Trophoblast cell (in vitro differentiated cells and primary cell): ENCODE measurements at regions not wholly inside any gene's neighbourhood (a gene's known extent, or its start where the extent isn't known, plus 50 kb on each side); places are given as distances from the start of the nearest gene placed in this dataset.

Source experiments
- DNase-seq, 2 donors: peaks; one replicate each; pipeline ENCODE4 v3.0.0-alpha.2; 2016
- H2AFZ ChIP-seq: 2 replicates; pipeline ENCODE4 v1.6.1; 2013; ENCODE audit warnings: low read length, moderate library complexity, mild to moderate bottlenecking; ENCODE audit not compliant: insufficient read depth, poor library complexity
- H2AK5ac ChIP-seq: 2 replicates; pipeline ENCODE4 v1.6.1; 2013; ENCODE audit warnings: mild to moderate bottlenecking, low read length
- H2BK120ac ChIP-seq: 2 replicates; pipeline ENCODE4 v1.6.1; 2013; ENCODE audit warnings: low read length, mild to moderate bottlenecking, moderate library complexity; ENCODE audit not compliant: insufficient read depth, poor library complexity
- H2BK12ac ChIP-seq: 2 replicates; pipeline ENCODE4 v1.6.1; 2013; ENCODE audit warnings: mild to moderate bottlenecking, low read length, moderate library complexity
- H2BK5ac ChIP-seq: 2 replicates; pipeline ENCODE4 v1.6.1; 2013; ENCODE audit warnings: low read length, low read depth, moderate library complexity, mild to moderate bottlenecking; ENCODE audit not compliant: poor library complexity
- H3K14ac ChIP-seq: 2 replicates; pipeline ENCODE4 v1.6.1; 2013; ENCODE audit warnings: mild to moderate bottlenecking, low read length
- H3K18ac ChIP-seq: 2 replicates; pipeline ENCODE4 v1.6.1; 2013; ENCODE audit warnings: mild to moderate bottlenecking, low read length
- H3K23ac ChIP-seq: 2 replicates; pipeline ENCODE4 v1.6.1; 2013; ENCODE audit warnings: low read length
- H3K27ac ChIP-seq: 2 replicates; pipeline ENCODE4 v1.5.1; 2013; ENCODE audit warnings: low read depth, mild to moderate bottlenecking, inconsistent platforms, low read length, moderate library complexity
- H3K27me3 ChIP-seq: 2 replicates; pipeline ENCODE4 v1.6.1; 2013; ENCODE audit warnings: inconsistent platforms, mild to moderate bottlenecking, low read length, moderate library complexity; ENCODE audit not compliant: insufficient read depth
- H3K36me3 ChIP-seq, 2 experiments: 1 replicate in 1 of 2; 2 replicates in 1 of 2; pipeline ENCODE4 v1.6.1; 2013; ENCODE audit warnings: low read length in 2 of 2, mild to moderate bottlenecking in 2 of 2, moderate library complexity in 1 of 2; ENCODE audit not compliant: insufficient read depth in 2 of 2, control insufficient read depth in 1 of 2
- H3K4ac ChIP-seq: 2 replicates; pipeline ENCODE4 v1.6.1; 2013; ENCODE audit warnings: low read depth, mild to moderate bottlenecking, low read length, moderate library complexity
- H3K4me1 ChIP-seq, 2 experiments: 1 replicate in 1 of 2; 2 replicates in 1 of 2; pipeline ENCODE4 v1.6.1; 2013; ENCODE audit warnings: low read length in 2 of 2, mild to moderate bottlenecking in 2 of 2, moderate library complexity in 1 of 2; ENCODE audit not compliant: insufficient read depth in 2 of 2, control insufficient read depth in 1 of 2
- H3K4me2 ChIP-seq: 2 replicates; pipeline ENCODE4 v1.6.1; 2013; ENCODE audit warnings: inconsistent platforms, mild to moderate bottlenecking, low read length, moderate library complexity
- H3K4me3 ChIP-seq: 2 replicates; pipeline ENCODE4 v1.5.1; 2013; ENCODE audit warnings: mild to moderate bottlenecking, low read depth, low read length, inconsistent platforms
- H3K79me1 ChIP-seq: one replicate; pipeline ENCODE4 v1.6.1; 2013; ENCODE audit warnings: low read length
- H3K79me2 ChIP-seq: 2 replicates; pipeline ENCODE4 v1.6.1; 2013; ENCODE audit warnings: low read length, mild to moderate bottlenecking; ENCODE audit not compliant: control insufficient read depth, insufficient read depth, poor library complexity
- H3K9ac ChIP-seq: 2 replicates; pipeline ENCODE4 v1.6.1; 2013; ENCODE audit warnings: mild to moderate bottlenecking, low read length
- H3K9me3 ChIP-seq: 2 replicates; pipeline ENCODE4 v1.6.1; 2013; ENCODE audit warnings: low read depth, mild to moderate bottlenecking, control low read depth, inconsistent platforms, low read length; ENCODE audit not compliant: insufficient read depth
- H4K12ac ChIP-seq: 2 replicates; pipeline ENCODE4 v1.6.1; 2013; ENCODE audit warnings: low read depth, mild to moderate bottlenecking, low read length, moderate library complexity
- H4K8ac ChIP-seq: 2 replicates; pipeline ENCODE4 v1.6.1; 2013; ENCODE audit warnings: low read depth, mild to moderate bottlenecking, low read length, moderate library complexity
- H4K91ac ChIP-seq: one replicate; pipeline ENCODE4 v1.6.1; 2013; ENCODE audit warnings: low read depth, mild to moderate bottlenecking, low read length, moderate library complexity
- WGBS: extraction: QIAGEN DNeasy Blood & Tissue Kit; methylation state at CpG from one replicate; pipeline ENCODE4 v1.1.7; 2013; ENCODE audit warnings: missing lambda C conversion rate; ENCODE audit not compliant: insufficient read length, insufficient coverage; ENCODE audit errors: extremely low coverage; 5-methylcytosine and 5-hydroxymethylcytosine counted together

GRCh38 chr21:14750041-14750440 lies 203.9 kb upstream of the SAMSN1 start:
- H3K4me1 ChIP-seq = no peaks in the 10 kb centered on the region
- no peak overlapping the region for H3K9ac ChIP-seq
- no peak overlapping the region for H3K18ac ChIP-seq
- no peaks in the 10 kb centered on the region for H3K9me3 ChIP-seq
- H3K27ac ChIP-seq = no peak overlapping the region
- H2BK12ac ChIP-seq = no peak overlapping the region
- no peaks in the 10 kb centered on the region for H3K79me1 ChIP-seq
- no peak overlapping the region for H3K4me2 ChIP-seq
- H4K8ac ChIP-seq = no peak overlapping the region
- H2AK5ac ChIP-seq = no peak overlapping the region
- H3K14ac ChIP-seq = no peak overlapping the region
- H3K4ac ChIP-seq = no peak overlapping the region
- H3K4me3 ChIP-seq = no peak overlapping the region
- no peak overlapping the region for H2AFZ ChIP-seq
- H3K23ac ChIP-seq = no peak overlapping the region
- no peaks in the 10 kb centered on the region for H3K36me3 ChIP-seq
- DNase-seq = no peak
- H3K79me2 ChIP-seq = no peaks in the 10 kb centered on the region
- H4K12ac ChIP-seq = no peak overlapping the region
- H4K91ac ChIP-seq = no peak overlapping the region
- no peak overlapping the region for H2BK120ac ChIP-seq
- H2BK5ac ChIP-seq = no peak overlapping the region
- H3K27me3 ChIP-seq = no peaks in the 10 kb centered on the region

- no peaks in the 10 kb centered on the region for H3K27me3 ChIP-seq
- no peak overlapping the region for H2AFZ ChIP-seq
- H4K91ac ChIP-seq = no peak overlapping the region
- no peaks in the 10 kb centered on the region for H3K4me1 ChIP-seq
- H4K8ac ChIP-seq = no peak overlapping the region
- H3K4me2 ChIP-seq = no peak overlapping the region
- peak in 1 of 2 donors; percentile 52 for DNase-seq
- H4K12ac ChIP-seq = no peak overlapping the region
- no peak overlapping the region for H3K23ac ChIP-seq
- H2BK5ac ChIP-seq = no peak overlapping the region
- H3K9me3 ChIP-seq = no peaks in the 10 kb centered on the region
- H3K79me2 ChIP-seq = no peaks in the 10 kb centered on the region
- no peak overlapping the region for H2BK120ac ChIP-seq
- no CpG with 5 or more reads among the region's 2 CpGs for WGBS
- H3K4me3 ChIP-seq = no peak overlapping the region
- H2AK5ac ChIP-seq = no peak overlapping the region
- H3K4ac ChIP-seq = no peak overlapping the region
- no peak overlapping the region for H3K18ac ChIP-seq
- H3K9ac ChIP-seq = no peak overlapping the region
- H3K27ac ChIP-seq = no peak overlapping the region
- no peak overlapping the region for H2BK12ac ChIP-seq
- no peaks in the 10 kb centered on the region for H3K36me3 ChIP-seq
- no peak overlapping the region for H3K14ac ChIP-seq
- H3K79me1 ChIP-seq = no peaks in the 10 kb centered on the region
Observed at GRCh38 chr21:14748662-14749061, 202.5 kb upstream of the SAMSN1 start.

GRCh38 chr21:14744368-14744767 lies 198.3 kb upstream of the SAMSN1 start:
- H3K18ac ChIP-seq = no peak overlapping the region
- H3K4me2 ChIP-seq = no peak overlapping the region
- no peaks in the 10 kb centered on the region for H3K9me3 ChIP-seq
- no CpG with 5 or more reads among the region's 1 CpG for WGBS
- no peak overlapping the region for H3K9ac ChIP-seq
- H3K27ac ChIP-seq = no peak overlapping the region
- H2AFZ ChIP-seq = no peak overlapping the region
- no peaks in the 10 kb centered on the region for H3K79me1 ChIP-seq
- no peaks in the 10 kb centered on the region for H3K4me1 ChIP-seq
- H3K79me2 ChIP-seq = no peaks in the 10 kb centered on the region
- no peaks in the 10 kb centered on the region for H3K27me3 ChIP-seq
- no peak for DNase-seq
- H2BK120ac ChIP-seq = no peak overlapping the region
- H3K36me3 ChIP-seq = no peaks in the 10 kb centered on the region
- H3K23ac ChIP-seq = no peak overlapping the region
- H4K12ac ChIP-seq = no peak overlapping the region
- H2BK5ac ChIP-seq = no peak overlapping the region
- H4K91ac ChIP-seq = no peak overlapping the region
- no peak overlapping the region for H4K8ac ChIP-seq
- no peak overlapping the region for H3K4me3 ChIP-seq
- H2BK12ac ChIP-seq = no peak overlapping the region
- no peak overlapping the region for H3K4ac ChIP-seq
- no peak overlapping the region for H2AK5ac ChIP-seq
- H3K14ac ChIP-seq = no peak overlapping the region

GRCh38 chr21:14742119-14742518 lies 196.0 kb upstream of the SAMSN1 start:
- Histone ChIP-seq H4K12ac (no peak overlapping the region), H2AK5ac (no peak overlapping the region), H2BK120ac (no peak overlapping the region), H3K27ac (no peak overlapping the region), H3K4me1 (no peaks in the 10 kb centered on the region), H3K18ac (no peak overlapping the region), H3K36me3 (no peaks in the 10 kb centered on the region), H3K4ac (no peak overlapping the region), H3K79me1 (no peaks in the 10 kb centered on the region), H2AFZ (no peak overlapping the region), H3K79me2 (no peaks in the 10 kb centered on the region), H4K8ac (no peak overlapping the region), H3K14ac (no peak overlapping the region), H4K91ac (no peak overlapping the region), H2BK12ac (no peak overlapping the region), H3K4me3 (no peak overlapping the region), H3K9ac (no peak overlapping the region), H2BK5ac (no peak overlapping the region), H3K23ac (no peak overlapping the region), H3K4me2 (no peak overlapping the region), H3K9me3 (no peaks in the 10 kb centered on the region), H3K27me3 (no peaks in the 10 kb centered on the region)
- no peak for DNase-seq
- no CpG with 5 or more reads among the region's 2 CpGs for WGBS
